ENCODE measurements at regions not wholly inside any gene's neighbourhood (a gene's known extent, or its start where the extent isn't known, plus 50 kb on each side); places are given as distances from the start of the nearest gene placed in this dataset.

GRCh38 chr16:59975953-59976352, 1241.8 kb upstream of the GOT2 start:
- 74 to 77% methylated on average over 3 of the region's 3 CpGs for WGBS, 2 donors
- Histone ChIP-seq H3K36me3 (no peaks in the 10 kb centered on the region), H3K9me3 (no peaks in the 10 kb centered on the region), H3K4me3 (replicated peaks in 1 of 3) (no peak overlapping the region), H3K27me3 (no peaks in the 10 kb centered on the region), H3K27ac (no peak overlapping the region), H3K4me1 (no peaks in the 10 kb centered on the region)
- TF ChIP-seq CTCF (IDR thresholded peaks at IDR 0.05) (no peak), POLR2A (IDR thresholded peaks at IDR 0.05) (no peak)
- no peak for DNase-seq
- intact Hi-C loops (cut with DNase I), result no loop called here

- DNase-seq, result no peak
- H3K27ac ChIP-seq, result no peak overlapping the region
- H3K4me1 ChIP-seq, result no peaks in the 10 kb centered on the region
- TF ChIP-seq CTCF (IDR thresholded peaks at IDR 0.05), result no peak
- no peak for TF ChIP-seq POLR2A (IDR thresholded peaks at IDR 0.05)
- 90 to 92% methylated on average over 3 of the region's 3 CpGs for WGBS, 2 donors
- no peaks in the 10 kb centered on the region for H3K36me3 ChIP-seq
- no peak overlapping the region for H3K4me3 ChIP-seq (replicated peaks in 1 of 3)
- intact Hi-C loops (cut with DNase I), result no loop called here
- no peaks in the 10 kb centered on the region for H3K9me3 ChIP-seq
- no peaks in the 10 kb centered on the region for H3K27me3 ChIP-seq
These were observed 1239.8 kb upstream of the GOT2 start for GRCh38 chr16:59973966-59974365.

GRCh38 chr16:59971264-59971663, 1237.1 kb upstream of the GOT2 start:
- no peaks in the 10 kb centered on the region for H3K36me3 ChIP-seq
- H3K27me3 ChIP-seq, result no peaks in the 10 kb centered on the region
- H3K4me1 ChIP-seq, result no peaks in the 10 kb centered on the region
- no peak overlapping the region for H3K4me3 ChIP-seq (replicated peaks in 1 of 3)
- intact Hi-C loops (cut with DNase I), result no loop called here
- no peaks in the 10 kb centered on the region for H3K9me3 ChIP-seq
- WGBS, 2 donors, result 69 to 70% methylated on average over 3 of the region's 3 CpGs
- DNase-seq, result no peak
- no peak overlapping the region for H3K27ac ChIP-seq
- no peak for TF ChIP-seq POLR2A (IDR thresholded peaks at IDR 0.05)
- TF ChIP-seq CTCF (IDR thresholded peaks at IDR 0.05), result no peak

GRCh38 chr16:59964232-59964924, 1230.3 kb upstream of the GOT2 start:
- no peak for DNase-seq
- H3K27ac ChIP-seq, result no peak overlapping the region
- H3K4me3 ChIP-seq (replicated peaks in 1 of 3), result no peak overlapping the region
- H3K36me3 ChIP-seq, result no peaks in the 10 kb centered on the region
- H3K27me3 ChIP-seq, result no peaks in the 10 kb centered on the region
- no peaks in the 10 kb centered on the region for H3K9me3 ChIP-seq
- TF ChIP-seq POLR2A (IDR thresholded peaks at IDR 0.05) (no peak), CTCF (IDR thresholded peaks at IDR 0.05) (no peak)
- H3K4me1 ChIP-seq, result no peaks in the 10 kb centered on the region
- intact Hi-C loops (cut with DNase I), result no loop called here
- WGBS, 2 donors, result 87 to 92% methylated on average over 6 of the region's 6 CpGs

- Histone ChIP-seq H3K9me3 (no peaks in the 10 kb centered on the region), H3K27me3 (no peaks in the 10 kb centered on the region), H3K4me3 (replicated peaks in 1 of 3) (no peak overlapping the region), H3K27ac (no peak overlapping the region), H3K36me3 (no peaks in the 10 kb centered on the region), H3K4me1 (no peaks in the 10 kb centered on the region)
- DNase-seq, result no peak
- TF ChIP-seq CTCF (IDR thresholded peaks at IDR 0.05) (no peak), POLR2A (IDR thresholded peaks at IDR 0.05) (no peak)
- 80 to 86% methylated on average over 3 of the region's 3 CpGs for WGBS, 2 donors
- intact Hi-C loops (cut with DNase I), result no loop called here
These were observed 1225.2 kb upstream of the GOT2 start for GRCh38 chr16:59959311-59959710.
